ENCODE measurements at regions not wholly inside any gene's neighbourhood (a gene's known extent, or its start where the extent isn't known, plus 50 kb on each side); places are given as distances from the start of the nearest gene placed in this dataset.

GRCh38 chr2:13495051-13495450 lies 778.3 kb downstream of the TRIB2 start (continued):
- TF ChIP-seq, protein P1, sequence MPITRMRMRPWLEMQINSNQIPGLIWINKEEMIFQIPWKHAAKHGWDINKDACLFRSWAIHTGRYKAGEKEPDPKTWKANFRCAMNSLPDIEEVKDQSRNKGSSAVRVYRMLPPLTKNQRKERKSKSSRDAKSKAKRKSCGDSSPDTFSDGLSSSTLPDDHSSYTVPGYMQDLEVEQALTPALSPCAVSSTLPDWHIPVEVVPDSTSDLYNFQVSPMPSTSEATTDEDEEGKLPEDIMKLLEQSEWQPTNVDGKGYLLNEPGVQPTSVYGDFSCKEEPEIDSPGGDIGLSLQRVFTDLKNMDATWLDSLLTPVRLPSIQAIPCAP (CRISPR knock-in tag; IDR thresholded peaks at IDR 0.05), result no peak
- TF ChIP-seq NFATC4 (CRISPR knock-in tag; IDR thresholded peaks at IDR 0.05) (no peak), KAT7 (CRISPR knock-in tag; IDR thresholded peaks at IDR 0.05; ENCODE audit: borderline replicate concordance) (no peak), ATF1 (CRISPR knock-in tag; IDR thresholded peaks at IDR 0.05) (no peak), JUN (CRISPR knock-in tag; IDR thresholded peaks at IDR 0.05) (no peak), NFYB (CRISPR knock-in tag; conservative IDR thresholded peaks at IDR 0.05; ENCODE audit: low read depth) (no peak), ZNF121 (CRISPR knock-in tag; IDR thresholded peaks at IDR 0.05) (no peak), USF2 (CRISPR knock-in tag; IDR thresholded peaks at IDR 0.05) (no peak), ETV6 (CRISPR knock-in tag; IDR thresholded peaks at IDR 0.05) (no peak), E2F1 (CRISPR knock-in tag; IDR thresholded peaks at IDR 0.05) (no peak)
- TF ChIP-seq, protein P2, sequence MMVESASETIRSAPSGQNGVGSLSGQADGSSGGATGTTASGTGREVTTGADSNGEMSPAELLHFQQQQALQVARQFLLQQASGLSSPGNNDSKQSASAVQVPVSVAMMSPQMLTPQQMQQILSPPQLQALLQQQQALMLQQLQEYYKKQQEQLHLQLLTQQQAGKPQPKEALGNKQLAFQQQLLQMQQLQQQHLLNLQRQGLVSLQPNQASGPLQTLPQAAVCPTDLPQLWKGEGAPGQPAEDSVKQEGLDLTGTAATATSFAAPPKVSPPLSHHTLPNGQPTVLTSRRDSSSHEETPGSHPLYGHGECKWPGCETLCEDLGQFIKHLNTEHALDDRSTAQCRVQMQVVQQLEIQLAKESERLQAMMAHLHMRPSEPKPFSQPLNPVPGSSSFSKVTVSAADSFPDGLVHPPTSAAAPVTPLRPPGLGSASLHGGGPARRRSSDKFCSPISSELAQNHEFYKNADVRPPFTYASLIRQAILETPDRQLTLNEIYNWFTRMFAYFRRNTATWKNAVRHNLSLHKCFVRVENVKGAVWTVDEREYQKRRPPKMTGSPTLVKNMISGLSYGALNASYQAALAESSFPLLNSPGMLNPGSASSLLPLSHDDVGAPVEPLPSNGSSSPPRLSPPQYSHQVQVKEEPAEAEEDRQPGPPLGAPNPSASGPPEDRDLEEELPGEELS (CRISPR knock-in tag; IDR thresholded peaks at IDR 0.05), result no peak

- no peaks in the 10 kb centered on the region for H3K9me3 Mint-ChIP-seq
- ChIA-PET POLR2A (no interaction called here), CTCF (no interaction called here)
- no peaks in the 10 kb centered on the region for H3K4me1 Mint-ChIP-seq
- no peak overlapping the region for H3K4me3 Mint-ChIP-seq
- ATAC-seq, result no peak
- peaks cover 4% of the 10 kb centered on the region; the same call in 1 of the 2 replicates for H3K27me3 Mint-ChIP-seq (ENCODE audit: low read depth)
- no peak for DNase-seq (ENCODE audit: low spot score)
- no peak overlapping the region for H3K27ac Mint-ChIP-seq
- no peaks in the 10 kb centered on the region for H3K36me3 Mint-ChIP-seq
- TF ChIP-seq, protein P3, sequence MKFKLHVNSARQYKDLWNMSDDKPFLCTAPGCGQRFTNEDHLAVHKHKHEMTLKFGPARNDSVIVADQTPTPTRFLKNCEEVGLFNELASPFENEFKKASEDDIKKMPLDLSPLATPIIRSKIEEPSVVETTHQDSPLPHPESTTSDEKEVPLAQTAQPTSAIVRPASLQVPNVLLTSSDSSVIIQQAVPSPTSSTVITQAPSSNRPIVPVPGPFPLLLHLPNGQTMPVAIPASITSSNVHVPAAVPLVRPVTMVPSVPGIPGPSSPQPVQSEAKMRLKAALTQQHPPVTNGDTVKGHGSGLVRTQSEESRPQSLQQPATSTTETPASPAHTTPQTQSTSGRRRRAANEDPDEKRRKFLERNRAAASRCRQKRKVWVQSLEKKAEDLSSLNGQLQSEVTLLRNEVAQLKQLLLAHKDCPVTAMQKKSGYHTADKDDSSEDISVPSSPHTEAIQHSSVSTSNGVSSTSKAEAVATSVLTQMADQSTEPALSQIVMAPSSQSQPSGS (CRISPR knock-in tag; IDR thresholded peaks at IDR 0.05; ENCODE audit: borderline replicate concordance, low read depth), result no peak
- TF ChIP-seq, protein P4, sequence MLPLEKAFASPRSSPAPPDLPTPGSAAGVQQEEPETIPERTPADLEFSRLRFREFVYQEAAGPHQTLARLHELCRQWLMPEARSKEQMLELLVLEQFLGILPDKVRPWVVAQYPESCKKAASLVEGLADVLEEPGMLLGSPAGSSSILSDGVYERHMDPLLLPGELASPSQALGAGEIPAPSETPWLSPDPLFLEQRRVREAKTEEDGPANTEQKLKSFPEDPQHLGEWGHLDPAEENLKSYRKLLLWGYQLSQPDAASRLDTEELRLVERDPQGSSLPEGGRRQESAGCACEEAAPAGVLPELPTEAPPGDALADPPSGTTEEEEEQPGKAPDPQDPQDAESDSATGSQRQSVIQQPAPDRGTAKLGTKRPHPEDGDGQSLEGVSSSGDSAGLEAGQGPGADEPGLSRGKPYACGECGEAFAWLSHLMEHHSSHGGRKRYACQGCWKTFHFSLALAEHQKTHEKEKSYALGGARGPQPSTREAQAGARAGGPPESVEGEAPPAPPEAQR (CRISPR knock-in tag; IDR thresholded peaks at IDR 0.05), result no peak
- TF ChIP-seq ZNF121 (CRISPR knock-in tag; IDR thresholded peaks at IDR 0.05), result no peak
- no peak for TF ChIP-seq USF2 (CRISPR knock-in tag; IDR thresholded peaks at IDR 0.05)
- TF ChIP-seq, protein P5, sequence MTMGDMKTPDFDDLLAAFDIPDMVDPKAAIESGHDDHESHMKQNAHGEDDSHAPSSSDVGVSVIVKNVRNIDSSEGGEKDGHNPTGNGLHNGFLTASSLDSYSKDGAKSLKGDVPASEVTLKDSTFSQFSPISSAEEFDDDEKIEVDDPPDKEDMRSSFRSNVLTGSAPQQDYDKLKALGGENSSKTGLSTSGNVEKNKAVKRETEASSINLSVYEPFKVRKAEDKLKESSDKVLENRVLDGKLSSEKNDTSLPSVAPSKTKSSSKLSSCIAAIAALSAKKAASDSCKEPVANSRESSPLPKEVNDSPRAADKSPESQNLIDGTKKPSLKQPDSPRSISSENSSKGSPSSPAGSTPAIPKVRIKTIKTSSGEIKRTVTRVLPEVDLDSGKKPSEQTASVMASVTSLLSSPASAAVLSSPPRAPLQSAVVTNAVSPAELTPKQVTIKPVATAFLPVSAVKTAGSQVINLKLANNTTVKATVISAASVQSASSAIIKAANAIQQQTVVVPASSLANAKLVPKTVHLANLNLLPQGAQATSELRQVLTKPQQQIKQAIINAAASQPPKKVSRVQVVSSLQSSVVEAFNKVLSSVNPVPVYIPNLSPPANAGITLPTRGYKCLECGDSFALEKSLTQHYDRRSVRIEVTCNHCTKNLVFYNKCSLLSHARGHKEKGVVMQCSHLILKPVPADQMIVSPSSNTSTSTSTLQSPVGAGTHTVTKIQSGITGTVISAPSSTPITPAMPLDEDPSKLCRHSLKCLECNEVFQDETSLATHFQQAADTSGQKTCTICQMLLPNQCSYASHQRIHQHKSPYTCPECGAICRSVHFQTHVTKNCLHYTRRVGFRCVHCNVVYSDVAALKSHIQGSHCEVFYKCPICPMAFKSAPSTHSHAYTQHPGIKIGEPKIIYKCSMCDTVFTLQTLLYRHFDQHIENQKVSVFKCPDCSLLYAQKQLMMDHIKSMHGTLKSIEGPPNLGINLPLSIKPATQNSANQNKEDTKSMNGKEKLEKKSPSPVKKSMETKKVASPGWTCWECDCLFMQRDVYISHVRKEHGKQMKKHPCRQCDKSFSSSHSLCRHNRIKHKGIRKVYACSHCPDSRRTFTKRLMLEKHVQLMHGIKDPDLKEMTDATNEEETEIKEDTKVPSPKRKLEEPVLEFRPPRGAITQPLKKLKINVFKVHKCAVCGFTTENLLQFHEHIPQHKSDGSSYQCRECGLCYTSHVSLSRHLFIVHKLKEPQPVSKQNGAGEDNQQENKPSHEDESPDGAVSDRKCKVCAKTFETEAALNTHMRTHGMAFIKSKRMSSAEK (CRISPR knock-in tag; IDR thresholded peaks at IDR 0.05; ENCODE audit: borderline replicate concordance), result no peak
- no peak for TF ChIP-seq ETV6 (CRISPR knock-in tag; IDR thresholded peaks at IDR 0.05)
- TF ChIP-seq JAZF1 (CRISPR knock-in tag; IDR thresholded peaks at IDR 0.05), result no peak
- TF ChIP-seq, protein P6, sequence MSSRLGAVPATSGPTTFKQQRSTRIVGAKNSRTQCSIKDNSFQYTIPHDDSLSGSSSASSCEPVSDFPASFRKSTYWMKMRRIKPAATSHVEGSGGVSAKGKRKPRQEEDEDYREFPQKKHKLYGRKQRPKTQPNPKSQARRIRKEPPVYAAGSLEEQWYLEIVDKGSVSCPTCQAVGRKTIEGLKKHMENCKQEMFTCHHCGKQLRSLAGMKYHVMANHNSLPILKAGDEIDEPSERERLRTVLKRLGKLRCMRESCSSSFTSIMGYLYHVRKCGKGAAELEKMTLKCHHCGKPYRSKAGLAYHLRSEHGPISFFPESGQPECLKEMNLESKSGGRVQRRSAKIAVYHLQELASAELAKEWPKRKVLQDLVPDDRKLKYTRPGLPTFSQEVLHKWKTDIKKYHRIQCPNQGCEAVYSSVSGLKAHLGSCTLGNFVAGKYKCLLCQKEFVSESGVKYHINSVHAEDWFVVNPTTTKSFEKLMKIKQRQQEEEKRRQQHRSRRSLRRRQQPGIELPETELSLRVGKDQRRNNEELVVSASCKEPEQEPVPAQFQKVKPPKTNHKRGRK (CRISPR knock-in tag; IDR thresholded peaks at IDR 0.05; ENCODE audit: borderline replicate concordance), result no peak
- TF ChIP-seq, protein P7, sequence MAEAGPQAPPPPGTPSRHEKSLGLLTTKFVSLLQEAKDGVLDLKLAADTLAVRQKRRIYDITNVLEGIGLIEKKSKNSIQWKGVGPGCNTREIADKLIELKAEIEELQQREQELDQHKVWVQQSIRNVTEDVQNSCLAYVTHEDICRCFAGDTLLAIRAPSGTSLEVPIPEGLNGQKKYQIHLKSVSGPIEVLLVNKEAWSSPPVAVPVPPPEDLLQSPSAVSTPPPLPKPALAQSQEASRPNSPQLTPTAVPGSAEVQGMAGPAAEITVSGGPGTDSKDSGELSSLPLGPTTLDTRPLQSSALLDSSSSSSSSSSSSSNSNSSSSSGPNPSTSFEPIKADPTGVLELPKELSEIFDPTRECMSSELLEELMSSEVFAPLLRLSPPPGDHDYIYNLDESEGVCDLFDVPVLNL (CRISPR knock-in tag; IDR thresholded peaks at IDR 0.05; ENCODE audit: borderline replicate concordance, low read depth), result no peak
- no peak for TF ChIP-seq SMAD3 (CRISPR knock-in tag; IDR thresholded peaks at IDR 0.05; ENCODE audit: borderline replicate concordance)
- TF ChIP-seq EMX1 (CRISPR knock-in tag; IDR thresholded peaks at IDR 0.05), result no peak
Measured at GRCh38 chr2:13504808-13505207, 788.1 kb downstream of the TRIB2 start.

Data from WTC11 (cell line).